ENCODE measurements at regions not wholly inside any gene's neighbourhood (a gene's known extent, or its start where the extent isn't known, plus 50 kb on each side); places are given as distances from the start of the nearest gene placed in this dataset.

GRCh38 chr1:10917513-10918454 is 94.7 kb upstream of the TARDBP start:
- TF ChIP-seq CTCF (IDR thresholded peaks at IDR 0.05) (no peak), POLR2A (IDR thresholded peaks at IDR 0.05) (no peak)

Data from esophagus squamous epithelium (tissue), 4 donors.